Transverse colon (tissue), 4 donors: ENCODE measurements at regions not wholly inside any gene's neighbourhood (a gene's known extent, or its start where the extent isn't known, plus 50 kb on each side); places are given as distances from the start of the nearest gene placed in this dataset.

Experiments used
- DNase-seq: peaks from one replicate; pipeline ENCODE4 v3.0.0-alpha.2; 2019
- H3K27ac ChIP-seq, 4 donors: fragments of 200-600 bp; sonication (generic); 2 replicates each; pipeline ENCODE4 v1.5.1; 2016 to 2018; ENCODE audit warnings: inconsistent platforms in 4 of 4
- H3K27me3 ChIP-seq: fragments of 200-600 bp; sonication (generic); 2 replicates; pipeline ENCODE4 v1.5.1; 2017; ENCODE audit warnings: inconsistent platforms
- H3K36me3 ChIP-seq, 4 donors: fragments of 200-600 bp; sonication (generic); 2 replicates each; pipeline ENCODE4 v1.5.1; 2017 to 2019; ENCODE audit warnings: inconsistent platforms in 4 of 4
- H3K4me1 ChIP-seq, 4 donors: fragments of 200-600 bp; sonication (generic); 2 replicates each; pipeline ENCODE4 v1.5.1; 2017 to 2020; ENCODE audit warnings: inconsistent platforms in 4 of 4
- H3K4me3 ChIP-seq, 4 donors: fragments of 200-600 bp; sonication (generic); 1 replicate in 1 of 4; 2 replicates in 3 of 4; pipeline versions ENCODE4 v1.5.1 to v1.6.1; 2017 to 2019; ENCODE audit warnings: inconsistent platforms in 4 of 4
- H3K9me3 ChIP-seq, 2 donors: fragments of 200-600 bp; sonication (generic); 2 replicates each; pipeline ENCODE4 v1.5.1; 2017 to 2019; ENCODE audit warnings: inconsistent platforms in 2 of 2
- CTCF ChIP-seq, 5 experiments: fragments of 200-600 bp in 3 of 5; fragments of 450-650 bp in 2 of 5; sonication (generic) in 3 of 5; IDR thresholded peaks; 1 replicate in 2 of 5; 2 replicates in 3 of 5; pipeline ENCODE4 v1.5.1; 2016 to 2017; ENCODE audit warnings: antibody characterized with exemption in 5 of 5, inconsistent platforms in 3 of 5, mild to moderate bottlenecking in 2 of 5, moderate library complexity in 1 of 5
- EP300 ChIP-seq: sonication (generic); formaldehyde crosslinking; IDR thresholded peaks from one replicate; pipeline ENCODE4 v1.6.1; 2017; ENCODE audit warnings: antibody characterized with exemption, low read depth
- POLR2A ChIP-seq: fragments of 450-650 bp; IDR thresholded peaks from one replicate; pipeline ENCODE4 v1.6.1; 2016; ENCODE audit warnings: antibody characterized with exemption, mild to moderate bottlenecking, moderate library complexity
- POLR2AphosphoS5 ChIP-seq, 3 donors: sonication (generic); formaldehyde crosslinking; IDR thresholded peaks; one replicate each; pipeline ENCODE4 v1.6.1; 2016; ENCODE audit warnings: antibody characterized with exemption in 3 of 3
- WGBS, 2 donors: methylation state at CpG; one replicate each; pipeline ENCODE4 v1.1.5; 2018; ENCODE audit warnings: low coverage in 1 of 2; 5-methylcytosine and 5-hydroxymethylcytosine counted together
- in situ Hi-C, 4 donors: fragments of 200-750 bp; cut with MboI; loops; one replicate each; pipeline versions ENCODE4 v1.15.0 to v1.15.1; 2017; ENCODE audit warnings: low sequenced_read_pairs in 3 of 4, low pct_ligation_motif_present in 1 of 4, low pct_unique_long_range_greater_than_20kb in 1 of 4
- intact Hi-C: fragments of 100-400 bp; cut with DNase I; formaldehyde crosslinking; loops from one replicate; pipeline ENCODE4 v1.15.1; 2023; ENCODE audit warnings: low total_unique reads

- Histone ChIP-seq H3K27me3 (no peaks in the 10 kb centered on the region), H3K4me1 (no peaks in the 10 kb centered on the region), H3K4me3 (no peak overlapping the region), H3K27ac (no peak overlapping the region), H3K9me3 (peaks cover 0 to 2% of the 10 kb centered on the region in 2 donors), H3K36me3 (no peaks in the 10 kb centered on the region)
- in situ Hi-C loops, result no loop called here
- no peak for DNase-seq
- intact Hi-C loops, result no loop called here
- TF ChIP-seq POLR2AphosphoS5 (IDR thresholded peaks at IDR 0.05) (no peak), EP300 (no peak), POLR2A (no peak), CTCF (IDR thresholded peaks at IDR 0.05) (no peak)
These were observed 544.8 kb upstream of the DPPA4 start for GRCh38 chr3:109882144-109882543.

- no peak overlapping the region for H3K4me3 ChIP-seq
- TF ChIP-seq CTCF (IDR thresholded peaks at IDR 0.05) (no peak), POLR2AphosphoS5 (IDR thresholded peaks at IDR 0.05) (no peak), EP300 (no peak), POLR2A (no peak)
- H3K4me1 ChIP-seq, result no peaks in the 10 kb centered on the region
- 89% methylated on average over 2 of the region's 2 CpGs; no CpG with 5 or more reads in 1 of the 2 donors for WGBS, 2 donors
- intact Hi-C loops (no loop called here), in situ Hi-C loops (no loop called here)
- no peak overlapping the region for H3K27ac ChIP-seq
- no peaks in the 10 kb centered on the region for H3K9me3 ChIP-seq
- H3K27me3 ChIP-seq, result no peaks in the 10 kb centered on the region
- DNase-seq, result no peak
- H3K36me3 ChIP-seq, result no peaks in the 10 kb centered on the region
These were observed 549.9 kb upstream of the DPPA4 start for GRCh38 chr3:109887293-109887692.

- no peak overlapping the region for H3K27ac ChIP-seq
- TF ChIP-seq POLR2A (no peak), EP300 (no peak), CTCF (IDR thresholded peaks at IDR 0.05) (no peak), POLR2AphosphoS5 (IDR thresholded peaks at IDR 0.05) (no peak)
- intact Hi-C loops (no loop called here), in situ Hi-C loops (no loop called here)
- H3K4me3 ChIP-seq, result no peak overlapping the region
- H3K27me3 ChIP-seq, result no peaks in the 10 kb centered on the region
- no peaks in the 10 kb centered on the region for H3K9me3 ChIP-seq
- no peaks in the 10 kb centered on the region for H3K4me1 ChIP-seq
- H3K36me3 ChIP-seq, result no peaks in the 10 kb centered on the region
- DNase-seq, result no peak
These were observed 550.7 kb upstream of the DPPA4 start for GRCh38 chr3:109888026-109888425.

- no peak overlapping the region for H3K27ac ChIP-seq
- DNase-seq, result no peak
- TF ChIP-seq EP300 (no peak), CTCF (IDR thresholded peaks at IDR 0.05) (no peak), POLR2A (no peak)
- in situ Hi-C loops, result no loop called here
- H3K27me3 ChIP-seq, result no peaks in the 10 kb centered on the region
- intact Hi-C loops, result no loop called here
- H3K9me3 ChIP-seq, result no peaks in the 10 kb centered on the region
- H3K36me3 ChIP-seq, result no peaks in the 10 kb centered on the region
- H3K4me3 ChIP-seq, result no peak overlapping the region
- 44 to 55% methylated on average over 1 of the region's 1 CpG for WGBS, 2 donors
- H3K4me1 ChIP-seq, result peaks cover 0 to 26% (median 8%) of the 10 kb centered on the region in 4 donors
These were observed 560.4 kb upstream of the DPPA4 start for GRCh38 chr3:109897734-109898133.
